HG03066 (cell line): ENCODE measurements at regions not wholly inside any gene's neighbourhood (a gene's known extent, or its start where the extent isn't known, plus 50 kb on each side); places are given as distances from the start of the nearest gene placed in this dataset.
"Not testable (repeated sequence)": the region's sequence is repeated elsewhere in the genome, so short reads cannot be mapped to it uniquely, and the experiment has no call there.

Experiments
- ATAC-seq: cut with Tn5 transposase; IDR thresholded peaks from one replicate; pipeline ENCODE4 v1.9.1; 2021; ENCODE audit warnings: low read depth; ENCODE audit not compliant: unreplicated experiment

DNA sequence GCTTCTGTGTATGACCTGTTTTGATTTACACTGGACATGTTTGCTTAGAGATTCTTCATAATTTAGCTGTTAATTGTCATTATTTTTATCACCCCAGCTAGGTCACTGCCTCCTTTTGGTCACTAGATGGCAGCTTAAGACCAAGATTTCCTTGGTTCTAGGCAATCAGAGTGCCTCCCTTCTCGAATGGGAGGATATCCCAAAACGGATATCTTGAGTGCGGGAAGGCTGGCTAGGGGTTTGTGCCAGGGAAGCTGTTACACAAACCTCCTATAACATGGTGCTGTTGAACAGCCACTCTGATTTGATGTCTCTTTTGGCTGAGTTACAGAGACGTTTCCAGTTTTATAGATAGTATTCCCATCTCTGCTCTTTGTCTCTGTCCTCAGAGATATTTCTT, 283.5 kb downstream of the S1PR1 start:
- no peak for ATAC-seq

DNA sequence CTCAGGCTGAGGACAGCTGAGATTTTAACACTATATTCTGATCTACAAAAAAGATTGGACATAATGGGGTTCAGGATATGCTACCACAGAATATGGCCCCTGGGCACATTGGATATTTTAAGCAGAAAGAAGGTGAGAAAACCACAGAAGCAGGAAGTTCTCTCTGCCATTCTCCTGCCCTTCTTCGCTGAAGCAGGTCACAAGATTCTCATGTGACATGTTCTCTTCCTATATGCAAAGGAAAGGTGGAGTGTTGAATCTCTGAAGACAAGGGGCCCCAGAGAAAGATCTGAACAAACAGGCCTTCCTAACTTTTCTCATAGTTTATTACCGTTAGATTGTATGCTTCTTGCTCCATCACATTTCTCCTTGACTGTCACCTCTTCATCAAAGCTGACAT, 285.7 kb downstream of the S1PR1 start:
- ATAC-seq: no peak

DNA sequence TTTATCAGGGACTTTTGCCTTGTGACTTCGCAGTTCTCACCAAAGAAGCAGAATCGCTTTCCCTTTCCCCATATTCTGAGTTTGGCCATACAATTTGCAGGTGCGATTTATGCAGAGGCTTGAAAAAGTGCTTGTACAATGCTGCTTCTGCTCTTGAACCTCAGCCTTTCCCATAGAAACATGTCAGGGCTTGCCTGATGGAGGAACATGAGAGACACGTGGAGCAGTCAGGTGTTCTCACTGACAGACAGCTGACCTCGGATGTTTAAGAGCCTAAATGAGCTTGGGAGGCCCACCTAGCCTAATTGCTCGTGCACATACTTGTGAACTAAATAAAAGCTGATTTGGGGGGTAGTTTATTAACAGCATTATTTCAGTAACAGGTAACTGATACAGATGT, 290.0 kb downstream of the S1PR1 start:
- ATAC-seq: no peak

DNA sequence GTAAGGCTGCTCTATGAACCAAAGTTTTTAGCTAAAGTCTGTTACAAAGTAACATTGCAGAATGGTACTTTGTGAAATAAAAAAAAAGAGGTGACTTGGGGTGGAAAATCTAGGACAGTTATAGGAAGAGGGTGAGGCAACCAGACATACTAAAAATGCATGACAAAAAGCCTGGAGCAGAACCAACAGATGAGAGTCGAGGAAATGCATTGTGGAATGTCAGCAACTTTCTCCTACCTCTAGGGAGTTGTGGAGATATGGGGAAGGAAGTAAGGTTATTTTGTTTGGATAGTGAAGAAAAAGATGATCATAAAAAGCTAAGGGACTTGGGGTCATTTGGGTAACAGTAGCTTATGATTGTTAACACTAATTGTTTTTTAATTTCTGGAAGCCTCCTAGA, 295.6 kb downstream of the S1PR1 start:
- ATAC-seq: no peak

DNA sequence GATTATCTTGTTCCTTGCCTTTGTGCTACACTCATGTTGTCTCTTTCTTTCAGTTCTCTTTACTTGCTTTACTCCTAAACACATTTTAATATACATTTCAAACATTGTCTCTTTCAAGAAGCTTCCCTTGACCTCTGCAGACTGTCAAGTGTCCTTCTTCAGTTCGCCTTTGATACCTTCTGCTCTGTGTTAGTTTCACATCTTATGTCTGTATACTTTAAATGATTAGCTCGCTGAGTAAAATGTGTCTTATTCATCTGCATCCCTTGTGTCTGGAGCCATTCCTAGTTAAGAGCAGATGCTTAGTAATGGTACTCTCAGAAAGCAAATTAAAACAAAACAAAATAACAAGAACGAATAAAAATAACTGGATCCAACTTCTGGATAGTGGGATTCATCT, 303.3 kb downstream of the S1PR1 start:
- no peak for ATAC-seq

- no peak for ATAC-seq
Observed at GRCh38 chr1:101546885-101547284, 310.1 kb downstream of the S1PR1 start.

DNA sequence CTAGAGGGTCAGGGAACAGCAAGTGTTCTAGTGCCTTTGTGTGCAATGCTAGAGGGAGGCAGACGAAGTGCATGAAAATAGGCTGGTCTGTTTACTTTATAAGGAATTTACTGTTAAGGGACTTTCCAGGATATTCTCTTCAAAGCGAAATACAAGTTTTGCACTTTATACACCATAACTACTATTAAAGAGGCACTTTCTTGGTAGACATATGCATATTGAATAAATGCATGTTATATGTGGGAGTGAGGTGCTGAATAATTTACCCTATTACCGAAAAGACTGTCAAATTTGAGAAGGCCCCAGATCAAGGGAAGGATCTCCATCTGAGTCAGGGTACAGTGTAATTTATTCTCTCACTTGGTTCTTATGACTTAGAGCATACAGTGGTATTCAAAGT, 310.5 kb downstream of the S1PR1 start:
- ATAC-seq: no peak

DNA sequence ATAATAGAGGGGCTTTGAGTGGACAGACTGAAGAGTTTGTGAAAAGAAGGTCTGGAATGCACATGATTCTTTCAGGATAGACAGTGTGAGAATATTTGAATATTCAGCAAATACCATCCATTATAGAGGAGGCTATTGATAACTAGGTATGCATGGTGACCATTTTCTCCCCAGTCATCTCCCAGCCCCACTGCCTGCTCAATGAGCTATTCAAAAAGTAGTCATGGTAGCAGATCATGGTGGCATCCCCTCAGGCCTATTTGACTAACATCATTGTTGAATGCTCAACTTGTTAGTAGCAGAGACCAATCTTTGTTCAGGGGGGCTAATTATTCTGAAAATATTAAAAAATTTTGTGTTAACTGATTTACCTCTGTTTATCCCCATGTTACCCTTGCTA, 311.6 kb downstream of the S1PR1 start:
- no peak for ATAC-seq

- no peak for ATAC-seq
Observed at GRCh38 chr1:101550581-101550980, 313.8 kb downstream of the S1PR1 start.

DNA sequence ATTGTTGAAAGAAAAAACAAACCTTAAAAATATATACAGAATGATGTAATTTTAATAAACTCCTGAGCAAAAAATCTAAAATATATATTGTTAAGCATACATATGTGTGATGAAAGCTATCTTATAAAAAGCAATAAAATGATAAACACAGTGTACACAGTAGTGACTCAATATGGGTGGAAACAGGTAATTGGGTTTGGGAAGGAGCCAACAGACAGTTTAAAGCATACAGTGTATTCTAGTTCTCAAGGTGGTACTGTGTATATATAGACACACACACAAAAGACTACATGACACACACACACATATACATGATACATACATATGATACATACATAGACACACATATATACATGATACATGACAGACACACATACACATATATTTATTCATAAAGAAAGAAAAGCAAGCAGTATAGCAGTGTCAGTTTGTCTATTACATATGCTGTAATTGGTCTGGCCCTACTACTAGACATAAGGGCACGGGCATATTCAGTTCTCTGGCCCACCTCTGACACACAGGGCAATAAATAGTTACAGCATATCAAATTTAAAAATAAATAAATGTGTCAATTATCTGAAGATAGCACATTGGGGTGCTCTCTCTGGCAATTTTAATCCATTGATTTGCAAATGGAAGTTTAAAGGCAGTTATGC, 330.2 kb downstream of the S1PR1 start:
- ATAC-seq: no peak

GRCh38 chr1:101567582-101568189, 330.9 kb downstream of the S1PR1 start:
- peak; percentile 97 for ATAC-seq

- no peak for ATAC-seq
Observed at GRCh38 chr1:101587741-101588140, 350.9 kb downstream of the S1PR1 start.

DNA sequence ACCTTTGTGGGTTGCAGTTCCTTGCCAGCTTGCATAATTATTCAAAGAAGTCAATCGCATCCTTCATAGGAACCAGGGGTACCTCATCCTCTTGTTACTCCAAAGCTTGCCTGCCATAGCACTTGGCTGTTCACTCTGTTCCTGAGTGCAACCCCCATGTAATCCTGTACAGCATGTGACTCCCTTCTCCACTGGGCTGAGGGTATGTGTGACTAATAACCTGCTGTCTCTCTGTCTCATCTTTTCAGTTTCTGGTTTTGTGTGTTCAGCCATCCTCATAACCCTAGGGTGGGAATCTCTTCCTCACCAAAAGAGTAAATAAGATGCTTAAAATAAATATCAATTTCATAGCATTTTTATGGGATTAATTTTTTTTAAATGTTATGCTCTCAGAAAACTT, 351.9 kb downstream of the S1PR1 start:
- no peak for ATAC-seq

- no peak for ATAC-seq
Observed at GRCh38 chr1:101592845-101593244, 356.0 kb downstream of the S1PR1 start.

DNA sequence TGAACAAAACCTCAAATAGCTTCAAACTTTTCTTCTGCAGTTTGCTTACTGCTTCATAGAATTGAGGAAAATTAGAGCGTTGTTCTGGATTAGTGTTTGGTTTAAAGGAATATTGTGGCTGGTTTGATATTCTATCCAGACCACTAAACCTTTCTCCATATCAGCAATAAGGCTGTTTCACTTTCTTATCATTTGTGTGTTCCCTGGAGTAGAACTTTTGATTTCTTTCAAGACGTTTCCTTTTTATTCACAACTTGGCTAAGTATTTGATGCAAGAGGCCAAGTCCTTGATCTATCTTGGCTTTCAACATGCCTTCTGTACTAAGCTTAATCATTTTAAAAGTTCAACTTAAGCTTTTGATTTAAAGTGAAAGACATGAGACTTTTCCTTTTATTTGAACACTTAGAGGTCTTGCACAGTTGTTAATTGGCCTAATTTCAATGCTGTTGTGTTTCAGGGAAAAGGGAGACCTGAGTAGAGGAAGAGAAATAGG, 359.1 kb downstream of the S1PR1 start:
- no peak for ATAC-seq

GRCh38 chr1:101600615-101601014, 363.8 kb downstream of the S1PR1 start:
- ATAC-seq: not testable (repeated sequence)

DNA sequence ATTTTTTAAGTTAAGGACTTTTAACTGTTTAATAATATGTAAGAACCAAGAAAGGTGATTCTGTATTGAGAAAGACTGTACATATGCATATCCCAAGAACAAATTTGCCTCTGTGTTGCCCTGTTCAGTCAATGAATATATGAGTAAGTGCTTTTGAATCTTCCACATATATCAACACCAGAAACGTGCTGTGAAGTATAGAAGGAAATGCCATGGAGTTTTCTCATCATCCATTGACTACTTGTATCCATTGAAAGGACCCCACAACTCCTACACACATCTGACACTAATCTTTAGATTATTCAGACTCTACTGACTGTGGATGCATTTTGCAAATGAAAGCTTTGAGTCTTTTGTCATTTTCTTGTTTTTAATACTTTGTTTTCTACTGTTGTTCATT, 366.9 kb downstream of the S1PR1 start:
- ATAC-seq: no peak

DNA sequence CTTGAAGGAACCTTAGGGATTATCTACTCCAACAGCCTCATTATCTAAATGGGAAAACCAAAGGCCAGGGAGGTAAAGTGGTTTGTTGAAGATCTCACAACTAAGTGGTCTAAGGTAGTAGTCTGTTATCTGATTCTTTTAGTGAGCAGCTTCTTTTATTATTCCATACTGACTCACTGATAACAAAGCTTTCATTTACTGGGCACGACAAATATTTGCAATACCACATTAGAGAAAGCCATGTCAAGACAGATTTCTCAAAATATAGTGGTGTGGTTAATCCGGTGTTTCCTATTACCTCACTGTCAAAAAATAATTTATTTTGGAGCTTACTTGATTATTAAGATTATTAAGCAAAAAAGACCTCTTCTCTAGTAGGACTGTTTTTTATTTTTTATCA, 369.1 kb downstream of the S1PR1 start:
- ATAC-seq: no peak

GRCh38 chr1:101613546-101613945, 376.7 kb downstream of the S1PR1 start:
- ATAC-seq: no peak

GRCh38 chr1:101618900-101619299, 377.8 kb downstream of the OLFM3 start:
- ATAC-seq: no peak

DNA sequence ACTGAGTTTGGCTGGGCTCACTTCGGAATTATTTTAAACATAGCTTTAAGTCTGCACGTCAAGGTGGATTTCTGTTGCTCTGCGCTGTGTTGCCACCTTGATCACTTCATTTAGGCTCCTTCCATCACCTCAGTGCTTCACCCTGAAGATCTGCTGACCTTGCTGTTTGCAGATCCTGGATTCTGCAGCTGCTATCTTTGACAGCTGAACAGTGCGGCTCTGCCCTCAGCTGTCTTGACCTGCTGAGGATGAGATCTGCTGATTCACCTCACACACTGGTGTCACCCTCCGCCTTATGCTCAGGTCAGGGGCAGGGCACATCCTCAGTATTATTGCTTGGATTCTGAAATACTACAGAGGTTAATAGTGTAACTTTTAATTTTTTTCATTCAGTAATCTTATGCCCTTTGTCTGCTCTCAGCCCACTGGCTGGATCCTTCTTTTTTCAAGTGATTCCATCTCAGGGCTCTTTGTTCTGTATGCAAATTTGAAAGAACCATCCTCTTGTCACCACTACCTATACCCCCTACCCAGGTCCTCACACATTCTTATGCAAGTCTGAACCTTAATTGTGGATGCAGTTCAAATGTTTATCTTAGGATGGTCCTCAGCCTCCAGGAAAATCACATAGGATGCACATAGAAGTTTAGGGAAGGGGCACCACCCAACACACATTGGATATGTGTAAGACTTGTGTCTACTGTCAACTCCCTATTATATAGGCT, 364.0 kb downstream of the OLFM3 start:
- no peak for ATAC-seq

- no peak for ATAC-seq
Observed at GRCh38 chr1:101645810-101646209, 350.9 kb downstream of the OLFM3 start.
